A172 (cell line): ENCODE measurements at regions not wholly inside any gene's neighbourhood (a gene's known extent, or its start where the extent isn't known, plus 50 kb on each side); places are given as distances from the start of the nearest gene placed in this dataset.

Source experiments
- DNase-seq: peaks from one replicate; pipeline ENCODE4 v3.0.0-alpha.2; 2015; ENCODE audit warnings: low spot score

DNA sequence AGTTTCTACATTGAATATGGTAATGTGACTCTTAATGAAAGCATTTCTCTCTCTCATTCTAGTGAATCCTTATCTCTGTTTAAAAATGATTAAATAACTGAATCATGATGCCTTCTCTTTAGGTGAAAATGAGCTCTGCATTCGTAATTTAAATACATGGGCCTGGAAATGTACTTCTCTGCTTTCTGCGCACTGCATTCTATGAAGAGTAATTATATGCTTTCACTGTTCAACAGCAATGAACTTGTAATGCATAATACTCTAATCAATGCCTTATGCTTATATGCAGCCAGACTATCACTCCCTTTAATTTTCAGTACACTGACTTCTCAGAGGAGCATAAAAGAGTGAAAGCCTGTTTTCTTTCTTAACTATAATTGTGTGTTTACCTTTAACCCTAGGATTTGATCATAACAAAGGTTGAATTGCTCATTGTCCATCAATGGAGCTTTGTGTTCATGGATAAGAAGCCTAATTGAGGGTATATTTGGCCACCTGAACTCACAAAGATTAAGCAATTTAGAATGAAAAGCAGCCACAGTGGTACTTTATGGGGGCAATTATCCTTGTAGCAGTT is 330.8 kb upstream of the PDZRN3 start:
- DNase-seq = no peak

DNA sequence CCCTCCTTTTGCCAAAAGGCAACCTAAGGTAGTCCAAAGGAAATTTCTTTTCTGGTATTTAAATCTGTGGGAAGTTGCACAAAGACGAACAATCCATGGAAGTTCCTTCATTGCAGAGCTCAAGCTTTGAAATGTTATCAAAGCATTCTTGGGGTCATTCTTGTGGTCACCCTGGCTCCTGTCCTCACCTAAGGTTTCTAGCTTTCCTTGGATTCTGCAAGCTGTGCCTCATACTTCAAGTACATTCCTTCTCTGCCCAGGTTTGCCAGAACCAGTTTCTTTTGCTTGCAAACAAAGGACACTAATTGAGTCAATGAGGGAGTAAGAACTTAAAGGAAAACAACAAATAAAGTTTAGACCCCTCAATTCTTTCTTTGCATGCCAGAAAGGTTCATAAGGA is 329.8 kb upstream of the PDZRN3 start:
- no peak for DNase-seq

DNA sequence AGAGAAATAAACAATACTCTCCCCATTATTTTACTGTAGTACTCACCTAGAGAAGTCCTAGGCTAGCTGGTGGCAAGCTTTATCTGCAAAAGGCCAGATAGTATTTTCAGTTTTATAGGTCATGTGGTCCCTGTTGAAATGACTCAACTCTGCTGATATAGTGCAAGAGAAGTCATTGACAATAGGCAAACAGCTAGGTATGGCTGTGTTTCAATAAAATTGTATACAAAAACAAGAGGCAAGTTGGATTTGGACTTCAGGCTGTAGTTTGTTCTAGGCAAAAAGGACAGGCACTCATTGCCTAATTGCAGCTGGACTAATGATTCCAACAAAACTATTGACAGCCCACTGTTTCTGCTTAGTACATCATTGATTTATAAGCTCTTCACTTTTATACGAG is 328.0 kb upstream of the PDZRN3 start:
- no peak for DNase-seq

DNA sequence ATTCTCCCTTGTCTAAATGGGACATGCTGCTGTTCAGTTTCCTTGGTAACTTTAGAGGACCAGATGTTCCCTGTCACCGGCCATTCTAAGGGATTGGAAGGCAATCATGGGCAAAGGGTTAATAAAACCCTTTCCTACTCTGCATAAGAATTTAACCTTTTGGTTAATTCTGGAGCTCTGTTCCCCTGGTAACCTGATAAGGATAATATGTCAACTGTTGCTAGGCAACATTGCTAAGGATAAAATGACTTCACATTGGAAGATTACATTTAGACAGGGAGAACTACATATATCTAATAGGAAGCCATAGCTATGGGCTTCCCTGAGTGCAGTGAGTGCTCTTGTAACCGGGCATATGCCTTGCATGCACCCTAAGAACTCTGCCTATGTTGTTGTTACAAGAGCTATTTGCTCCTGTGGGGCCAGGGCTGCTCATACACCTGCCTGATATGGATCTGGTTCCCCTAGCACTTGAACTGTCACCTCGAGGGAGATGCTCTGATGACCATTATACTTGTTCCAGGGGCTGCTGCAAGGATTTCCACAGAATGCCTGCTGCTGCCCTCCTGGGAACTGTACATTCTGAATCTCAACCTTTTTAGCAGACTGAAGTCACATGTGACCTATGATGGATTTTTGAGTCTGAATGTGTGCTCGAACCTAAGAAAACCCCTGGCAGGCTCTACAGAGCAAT is 326.3 kb upstream of the PDZRN3 start:
- DNase-seq = no peak

DNA sequence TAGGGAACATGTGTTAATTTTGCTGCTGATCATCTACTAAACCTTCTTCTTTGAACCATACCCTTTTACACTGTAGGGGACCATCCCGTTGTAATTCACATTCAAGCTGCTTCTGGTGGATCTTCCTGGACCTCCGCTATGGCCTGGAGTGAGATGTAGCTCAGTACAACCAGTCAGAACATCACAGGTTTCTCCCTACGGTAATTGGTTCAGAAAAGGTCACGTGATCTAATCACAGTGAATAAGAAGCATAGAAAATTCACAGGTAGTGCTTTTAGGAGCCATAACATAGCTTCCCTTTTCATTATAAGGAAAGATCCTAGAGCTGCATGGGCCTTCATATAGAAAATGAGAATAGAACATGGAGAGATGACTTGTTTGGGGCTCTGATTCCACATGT is 320.8 kb upstream of the PDZRN3 start:
- DNase-seq = no peak

DNA sequence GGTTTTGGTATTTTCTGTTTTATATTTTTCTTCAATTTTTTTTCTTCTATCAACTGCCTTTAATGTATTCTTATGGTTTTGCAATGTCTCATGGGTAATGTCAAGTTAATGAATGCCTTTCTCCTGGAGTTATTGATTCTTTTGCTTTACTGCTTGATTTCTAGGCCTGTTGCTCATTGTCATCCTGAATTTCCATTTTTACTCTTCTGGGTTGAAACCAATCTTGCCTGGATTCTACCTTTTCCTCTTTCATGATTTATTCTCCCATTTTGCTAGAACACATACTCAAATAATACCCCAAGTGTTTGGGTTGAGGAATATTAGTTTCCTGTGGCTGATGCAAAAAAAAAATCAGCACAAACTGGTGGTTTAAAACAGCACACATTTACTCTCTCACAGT is 315.2 kb upstream of the PDZRN3 start:
- no peak for DNase-seq

DNA sequence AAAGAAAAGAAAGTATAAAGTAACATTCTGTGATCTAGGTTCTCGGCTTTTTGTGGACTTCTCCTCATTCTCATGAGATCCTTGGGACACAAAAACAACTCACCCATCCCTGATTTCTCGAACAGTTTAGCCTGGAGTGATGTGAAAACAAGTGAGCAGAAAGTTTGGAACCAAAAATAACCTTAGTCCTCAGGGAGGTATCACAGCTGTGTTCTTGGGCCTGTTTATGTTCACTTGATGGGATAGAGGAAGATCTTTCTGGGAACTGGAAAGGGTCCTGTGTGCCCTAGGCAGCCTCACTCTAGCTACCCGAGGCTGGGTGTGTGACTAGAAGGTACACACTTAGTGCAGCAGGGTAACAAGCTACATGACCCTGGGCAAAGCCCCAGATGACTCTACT is 308.8 kb upstream of the PDZRN3 start:
- DNase-seq = no peak

DNA sequence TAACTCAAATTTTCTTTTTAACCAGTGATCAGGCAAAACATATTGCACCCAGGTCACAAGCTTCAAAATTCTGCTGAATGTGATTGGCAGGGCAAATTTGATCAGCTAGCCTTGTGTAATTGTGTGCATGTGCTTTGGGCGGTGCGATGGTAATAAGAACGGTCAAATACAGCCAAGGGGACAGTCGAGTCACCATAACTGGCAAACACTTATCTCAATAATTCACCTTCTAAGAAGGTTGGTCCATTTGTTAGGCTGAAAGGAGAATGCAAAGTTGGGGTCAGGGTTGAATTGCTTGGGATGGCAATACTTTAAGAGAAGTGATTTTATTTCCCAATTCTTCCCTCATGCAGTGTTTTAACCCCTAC is 302.4 kb upstream of the PDZRN3 start:
- DNase-seq = no peak

DNA sequence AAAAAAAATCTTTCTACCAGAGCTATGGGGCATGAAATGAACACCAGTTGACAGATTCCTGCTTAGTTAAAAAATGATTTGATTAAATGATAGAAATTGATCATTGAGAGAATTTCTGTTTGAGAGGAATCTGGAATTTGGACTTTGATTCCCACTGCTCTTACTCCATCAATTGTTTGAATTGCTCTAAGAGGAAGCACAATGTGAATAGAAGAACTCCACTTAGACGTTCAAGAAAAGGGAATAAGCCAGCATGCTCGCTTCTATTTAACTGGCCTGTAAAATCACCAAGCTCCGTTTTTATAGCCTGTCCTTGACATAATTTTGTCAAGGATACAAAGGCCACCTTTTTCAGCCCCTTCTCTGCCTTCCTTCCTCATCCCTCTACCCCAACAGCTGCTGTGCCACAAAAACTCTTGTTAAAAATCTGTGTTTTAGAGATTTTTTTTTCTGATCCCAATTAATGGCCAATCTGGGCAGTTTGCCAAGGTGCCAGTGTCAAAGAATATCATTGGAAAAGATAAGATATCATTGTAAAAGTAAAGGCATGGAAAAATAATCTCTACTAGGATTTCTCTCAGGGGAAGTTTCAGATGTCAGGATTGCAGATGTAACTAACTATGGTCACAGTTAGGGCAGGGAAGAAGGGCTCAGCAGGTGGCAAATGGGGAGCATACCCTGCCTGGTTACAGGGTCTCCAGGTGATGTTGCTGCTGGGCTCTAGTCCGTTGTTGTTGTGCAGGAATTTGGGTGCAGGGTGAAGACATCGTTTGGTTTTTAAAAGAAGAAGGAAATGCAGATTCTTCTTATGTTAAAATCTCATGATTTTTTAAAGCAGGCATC is 301.8 kb upstream of the PDZRN3 start:
- DNase-seq = no peak

DNA sequence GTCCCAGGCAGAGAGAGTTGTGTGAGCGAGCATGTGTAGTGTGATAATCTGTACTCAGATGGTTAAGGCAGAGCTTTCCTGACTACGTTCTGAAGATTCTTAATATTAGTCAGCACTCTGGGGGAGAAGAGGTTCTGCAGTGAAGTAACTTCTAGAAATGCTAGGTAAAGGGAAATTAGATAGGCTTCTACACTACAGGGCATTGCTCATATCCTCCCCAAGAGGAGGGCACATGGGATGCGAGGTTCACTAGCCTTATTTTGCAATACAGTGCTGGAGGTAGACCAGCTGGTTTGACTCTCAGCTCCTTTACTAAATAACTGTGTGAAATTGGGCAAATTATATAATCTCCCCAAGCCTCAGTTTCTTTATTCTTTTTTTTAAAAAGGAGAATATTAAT is 300.3 kb upstream of the PDZRN3 start:
- no peak for DNase-seq

DNA sequence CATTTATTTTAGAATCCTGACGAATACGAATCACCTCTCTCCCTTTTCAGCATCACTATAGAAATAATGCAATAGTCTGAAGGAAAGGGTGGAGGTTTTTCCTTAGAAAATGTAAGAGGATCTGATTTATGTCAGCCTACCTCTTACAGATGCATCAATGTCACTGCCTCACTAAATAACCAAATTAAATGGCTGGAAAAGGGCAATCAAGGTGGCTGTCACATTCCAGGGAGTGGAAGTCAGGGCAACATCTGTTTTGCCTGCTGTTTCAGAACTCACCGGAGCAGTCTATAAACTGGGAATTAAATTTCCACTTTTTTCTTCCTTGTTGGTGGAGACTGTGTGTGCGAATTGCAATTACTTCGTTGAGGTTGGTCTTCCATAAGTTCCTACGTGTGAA is 299.3 kb upstream of the PDZRN3 start:
- DNase-seq = no peak

DNA sequence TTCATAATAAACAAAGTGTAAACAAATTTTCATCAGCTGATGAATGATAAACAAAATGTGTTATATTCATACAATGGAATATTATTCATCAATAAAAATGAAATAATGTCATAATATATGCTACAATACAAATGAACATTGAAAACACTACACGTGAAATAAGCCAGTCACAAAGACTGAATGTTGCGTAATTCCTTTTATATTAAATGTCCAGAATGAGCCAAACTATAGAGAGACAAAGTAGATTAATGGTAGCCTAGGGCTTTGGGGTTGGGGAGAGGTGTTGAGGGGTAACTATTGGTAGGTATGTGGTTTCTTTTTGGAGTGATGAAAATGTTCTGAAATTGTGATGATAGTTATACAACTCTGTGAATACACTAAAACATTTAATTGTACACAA is 292.9 kb upstream of the PDZRN3 start:
- no peak for DNase-seq

DNA sequence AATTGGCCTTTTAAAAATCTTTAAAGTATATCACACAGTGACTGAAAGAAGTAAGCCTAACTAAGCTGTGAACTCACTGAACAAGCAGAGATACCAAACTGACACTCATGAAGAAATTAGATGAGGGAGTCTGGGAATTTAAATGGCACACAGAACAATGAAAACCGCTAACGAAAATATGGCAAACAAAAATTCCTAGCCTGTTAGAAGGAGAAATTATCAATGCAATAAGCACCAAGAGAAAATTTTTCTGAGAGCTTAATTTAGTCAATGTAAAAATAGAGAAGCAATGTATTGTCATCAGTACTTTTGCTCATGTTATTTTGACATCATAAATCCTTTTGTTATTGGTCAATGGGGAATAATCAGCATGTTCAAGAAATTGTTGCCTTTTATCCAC is 291.1 kb upstream of the PDZRN3 start:
- no peak for DNase-seq

DNA sequence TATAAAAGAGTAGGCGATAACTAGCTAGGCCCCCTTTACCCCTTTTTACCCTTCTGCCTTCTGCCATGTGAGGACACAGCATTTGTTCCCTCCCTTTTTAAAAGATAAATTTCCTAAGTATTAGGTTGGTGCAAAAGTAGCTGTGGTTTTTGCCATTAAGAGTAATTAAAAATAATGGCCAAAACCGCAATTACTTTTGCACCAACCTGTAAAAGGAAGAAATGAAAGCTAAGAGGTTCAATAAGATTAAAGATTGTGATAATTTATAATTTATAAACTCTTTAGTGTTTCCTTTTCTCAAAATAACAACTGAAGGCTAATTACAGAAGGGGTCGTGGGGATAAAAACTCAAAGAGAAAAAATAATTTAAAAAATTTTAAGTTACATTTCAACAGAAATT is 283.5 kb upstream of the PDZRN3 start:
- no peak for DNase-seq

DNA sequence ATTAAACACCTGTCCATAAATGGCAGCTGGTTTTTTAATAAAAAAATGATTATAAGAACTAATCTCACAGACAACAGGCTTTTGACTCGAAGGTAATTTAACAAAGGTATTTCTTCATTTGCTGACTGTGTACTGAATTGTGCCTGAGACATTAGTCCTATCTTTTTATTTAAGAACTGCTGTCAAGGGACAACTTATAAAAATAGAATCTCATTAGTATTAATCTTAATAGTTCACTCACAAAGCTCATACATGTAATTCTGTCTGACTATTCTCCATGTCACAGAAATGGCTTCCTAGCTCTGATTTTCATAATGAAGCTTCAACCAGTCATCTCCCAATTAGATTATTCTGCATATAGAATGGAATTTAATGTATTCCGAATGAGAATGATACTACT is 276.9 kb upstream of the PDZRN3 start:
- DNase-seq = no peak

DNA sequence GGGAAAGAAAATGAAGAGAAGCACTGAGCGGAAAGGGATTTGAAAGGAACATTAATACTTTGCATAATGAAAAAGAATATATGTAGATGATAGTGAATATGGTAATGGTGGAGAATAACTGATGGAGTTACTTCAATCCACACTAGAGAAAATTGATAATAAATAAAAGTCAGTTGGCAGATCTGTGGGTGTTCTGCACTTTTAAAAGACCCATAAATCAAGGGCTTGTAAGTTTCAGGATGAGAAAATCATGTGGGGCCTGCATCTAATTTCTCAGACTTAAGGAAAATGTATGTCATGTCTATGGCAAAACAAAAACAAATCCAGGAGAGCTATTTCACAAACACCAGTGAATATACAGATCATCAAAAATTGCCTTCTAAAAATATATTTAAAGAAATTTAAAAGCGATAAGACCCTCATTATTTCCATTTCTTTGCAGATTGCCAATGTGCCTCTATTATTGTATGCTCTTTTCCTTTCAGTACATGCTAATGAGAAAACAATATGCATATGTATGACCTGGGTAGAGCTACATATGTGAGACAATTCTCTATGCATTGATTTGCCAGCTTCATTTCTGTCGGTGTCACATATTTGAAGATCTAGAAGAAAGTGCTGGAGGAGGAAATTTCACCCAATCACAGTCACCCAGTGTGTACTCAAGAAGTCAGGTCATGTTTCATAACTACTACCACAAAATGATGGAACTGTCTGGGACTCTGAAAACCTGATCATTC is 269.9 kb upstream of the PDZRN3 start:
- no peak for DNase-seq

DNA sequence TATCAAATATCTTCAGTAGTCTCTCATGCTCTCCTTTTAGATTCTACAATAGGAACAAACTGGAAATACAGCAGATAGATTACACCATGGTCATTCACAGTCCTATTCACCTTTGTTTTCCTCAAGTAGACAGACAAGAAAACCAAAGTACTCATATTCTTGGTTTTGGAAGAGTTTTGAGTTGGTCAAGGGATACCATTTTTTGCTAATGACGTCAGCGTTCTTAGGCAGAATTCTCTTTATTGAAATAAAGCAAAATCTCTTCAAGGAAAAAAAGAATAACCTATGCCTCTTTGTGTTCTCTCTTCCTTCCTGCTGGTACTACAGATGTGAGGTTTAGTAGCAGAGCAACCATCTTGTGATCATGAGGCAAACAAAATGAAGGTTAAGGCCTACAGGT is 268.3 kb upstream of the PDZRN3 start:
- DNase-seq = no peak

DNA sequence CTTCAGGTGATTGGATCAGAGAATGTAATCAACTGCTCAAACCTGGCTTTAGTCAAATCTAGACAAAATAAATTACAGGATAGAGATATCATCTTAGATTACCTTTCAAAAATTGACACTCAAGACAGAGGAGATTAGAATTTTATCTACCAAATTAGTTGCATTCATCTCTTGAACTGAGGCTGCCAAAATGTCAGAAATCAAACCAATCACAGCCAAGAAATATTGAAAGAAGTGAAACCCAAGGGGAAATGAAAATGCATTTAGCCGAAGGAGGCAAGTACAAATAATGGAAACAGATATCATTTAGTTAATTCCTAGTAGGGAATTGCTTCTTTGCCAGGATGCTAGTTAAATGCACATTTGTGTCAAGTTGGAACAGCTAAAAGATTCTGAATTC is 261.1 kb upstream of the PDZRN3 start:
- no peak for DNase-seq

DNA sequence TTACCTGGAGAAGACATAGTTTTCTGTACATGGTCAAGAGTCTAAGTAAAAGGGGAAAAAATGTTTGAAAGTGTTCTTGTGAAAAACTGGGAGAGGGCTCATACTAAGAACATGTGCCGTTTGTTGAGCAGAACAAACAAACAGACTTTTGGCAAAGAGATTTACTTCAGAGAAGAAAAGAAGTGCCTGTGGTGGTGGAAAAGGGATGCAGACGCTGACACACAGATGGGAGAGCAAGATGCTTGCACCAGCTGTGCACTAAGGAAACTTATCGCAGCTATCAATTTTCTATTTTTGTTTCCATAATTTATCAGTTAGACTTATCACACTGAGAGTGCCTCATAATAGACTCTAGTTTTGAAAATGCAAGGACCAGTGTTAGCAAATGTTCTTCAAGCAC is 259.6 kb upstream of the PDZRN3 start:
- no peak for DNase-seq

DNA sequence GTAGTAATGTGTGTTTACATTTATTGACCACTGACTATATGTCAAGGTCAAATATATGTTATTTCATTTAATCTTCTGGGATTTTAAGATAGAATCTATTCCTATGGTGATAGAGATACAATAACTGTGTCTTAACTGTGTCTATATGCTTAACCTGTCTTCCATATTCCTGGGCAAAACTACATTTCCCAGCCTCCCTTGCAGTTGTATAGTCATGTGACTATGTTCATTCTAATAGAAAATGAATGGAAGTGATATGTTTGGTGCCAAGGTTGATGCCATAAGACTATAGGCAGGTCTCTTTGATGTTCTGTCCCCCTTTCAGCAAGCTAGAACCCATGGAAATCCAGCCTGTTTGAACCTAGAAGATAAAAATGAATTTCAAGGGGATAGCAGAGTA is 258.8 kb upstream of the PDZRN3 start:
- DNase-seq = no peak

DNA sequence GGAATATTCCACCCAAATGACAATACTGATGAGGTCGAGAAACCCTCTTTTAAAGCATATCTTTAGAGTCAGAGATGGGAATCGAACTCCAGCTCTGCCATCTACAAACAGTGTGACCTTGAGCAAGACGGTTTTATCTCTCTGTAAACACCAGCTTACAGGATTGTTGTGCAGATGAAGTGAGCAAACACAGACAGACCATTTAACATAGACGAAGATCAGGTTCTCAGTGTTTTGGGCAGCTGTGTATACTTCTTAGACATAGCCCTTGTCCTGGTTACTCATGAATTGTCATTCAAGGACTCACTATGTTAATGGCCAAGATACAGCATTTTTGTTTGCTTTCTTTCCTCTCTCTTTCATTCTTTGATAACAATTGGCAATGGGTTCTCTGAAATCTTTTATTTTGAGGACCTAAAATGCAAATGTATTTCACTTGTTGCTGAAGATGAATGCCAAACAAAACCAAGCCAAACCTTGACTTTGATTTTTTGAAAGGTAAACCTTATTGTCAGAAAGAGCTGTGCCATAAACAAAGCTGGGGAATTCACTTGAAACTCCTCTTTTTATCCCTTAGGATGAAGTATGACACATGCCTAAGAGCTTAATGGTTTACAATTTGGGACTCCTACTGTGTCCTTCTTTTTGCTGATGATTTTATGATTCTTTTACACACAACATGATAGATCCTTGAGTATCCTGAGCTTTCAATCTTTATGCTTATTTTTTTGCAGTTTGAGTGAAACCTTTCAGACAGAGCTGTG is 250.0 kb upstream of the PDZRN3 start:
- DNase-seq = no peak

DNA sequence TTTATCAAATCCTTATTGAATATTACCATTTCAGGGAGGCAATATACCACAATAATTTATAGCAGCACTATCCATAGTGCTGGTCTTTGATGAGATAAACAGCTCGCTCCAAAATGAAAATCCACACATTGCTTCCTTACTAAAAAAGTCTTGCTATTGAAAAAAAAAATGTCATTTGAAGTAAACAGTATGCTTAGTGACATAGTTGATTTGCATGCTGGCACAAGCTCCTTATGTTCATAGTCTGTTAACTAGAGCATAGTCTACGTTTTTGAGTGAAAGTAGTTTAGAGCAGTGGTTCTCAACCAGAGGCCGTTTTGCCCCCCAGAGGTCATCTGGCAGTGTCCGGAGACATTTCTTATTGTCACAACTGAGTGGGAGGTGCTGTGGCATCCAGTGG is 249.4 kb upstream of the PDZRN3 start:
- no peak for DNase-seq
